ENCODE measurements at regions not wholly inside any gene's neighbourhood (a gene's known extent, or its start where the extent isn't known, plus 50 kb on each side); places are given as distances from the start of the nearest gene placed in this dataset.

DNA sequence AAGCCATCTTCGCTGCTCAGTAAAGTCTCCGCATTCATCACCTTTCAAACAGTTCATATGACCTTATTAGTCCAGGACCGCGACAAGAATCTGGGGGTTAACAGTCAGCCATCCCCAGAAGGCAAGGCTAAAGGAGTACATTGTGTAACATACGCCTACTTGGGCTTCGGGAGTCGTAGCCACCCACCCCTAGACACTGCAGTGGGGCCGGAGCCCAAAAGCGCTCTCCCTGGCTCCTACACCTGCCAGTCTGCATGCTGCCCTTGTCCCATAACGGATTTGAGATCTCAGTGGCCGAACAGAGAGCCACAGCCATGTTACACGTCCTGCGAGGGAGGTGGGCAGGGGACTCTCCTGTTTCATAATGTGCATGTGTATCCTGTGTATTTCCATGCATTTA, 1405.5 kb downstream of the GRIK2 start:
- TF ChIP-seq POLR2AphosphoS5 (IDR thresholded peaks at IDR 0.05) (no peak), CTCF (IDR thresholded peaks at IDR 0.05) (no peak), POLR2A (IDR thresholded peaks at IDR 0.05) (no peak), EP300 (IDR thresholded peaks at IDR 0.05) (no peak)
